OCI-M2 (cell line): ENCODE measurements at regions not wholly inside any gene's neighbourhood (a gene's known extent, or its start where the extent isn't known, plus 50 kb on each side); places are given as distances from the start of the nearest gene placed in this dataset.
"Not testable (repeated sequence)": the region's sequence is repeated elsewhere in the genome, so short reads cannot be mapped to it uniquely, and the experiment has no call there.

Experiments used
- DNase-seq: peaks from one replicate; lab custom pipeline; 2025; ENCODE audit not compliant: unreplicated experiment; lab: John Stamatoyannopoulos, UW

DNA sequence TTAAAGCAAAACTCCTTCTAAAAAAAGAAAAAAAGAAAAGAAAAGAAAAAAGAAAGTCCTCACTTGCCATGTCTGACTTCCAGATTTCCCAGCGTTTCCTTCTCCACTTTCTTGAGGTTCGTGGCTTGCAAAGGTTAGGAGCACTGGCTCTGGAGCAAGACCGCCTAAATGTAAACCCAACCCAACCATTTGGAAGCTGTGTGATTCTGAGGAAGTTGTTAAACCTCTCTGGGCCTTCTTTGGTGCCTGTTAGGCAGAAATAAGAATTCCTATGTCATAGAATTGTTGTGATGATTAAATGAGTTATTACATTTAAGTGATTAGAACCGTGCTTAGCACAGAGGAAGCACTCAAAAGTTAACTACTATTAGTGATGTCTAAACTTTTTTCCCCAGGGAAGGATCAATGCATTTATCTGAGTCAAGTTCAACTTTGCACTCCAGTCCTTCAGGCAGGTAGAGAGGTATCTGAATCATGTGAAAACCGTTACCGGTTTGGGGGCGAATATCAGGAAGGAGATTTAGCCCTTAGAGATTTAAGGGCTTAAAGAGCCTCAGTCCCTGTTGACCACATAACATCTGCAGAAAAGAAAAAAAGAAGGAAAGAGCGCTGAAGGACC lies 78.3 kb upstream of the HES1 start:
- no peak for DNase-seq

DNA sequence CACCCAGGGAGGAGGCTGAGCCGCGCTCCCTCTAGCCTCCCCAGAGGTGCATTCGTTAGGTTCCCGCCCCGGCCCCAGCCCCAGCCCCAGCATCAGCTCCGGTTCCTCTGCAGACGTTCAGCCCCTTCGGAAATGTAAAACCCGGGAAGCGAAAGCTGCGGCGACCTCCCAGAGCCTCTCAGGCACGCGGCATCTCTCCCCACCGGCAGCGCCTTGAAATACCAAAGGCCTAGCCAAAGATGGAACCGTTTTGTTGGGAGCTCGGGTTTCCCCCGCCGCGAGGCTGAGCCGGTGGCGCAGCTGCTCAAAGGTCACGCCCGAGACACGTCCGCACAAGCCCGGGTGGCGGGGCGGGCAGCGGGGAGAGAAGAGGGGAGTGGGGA lies 77.8 kb upstream of the HES1 start:
- DNase-seq: no peak

DNA sequence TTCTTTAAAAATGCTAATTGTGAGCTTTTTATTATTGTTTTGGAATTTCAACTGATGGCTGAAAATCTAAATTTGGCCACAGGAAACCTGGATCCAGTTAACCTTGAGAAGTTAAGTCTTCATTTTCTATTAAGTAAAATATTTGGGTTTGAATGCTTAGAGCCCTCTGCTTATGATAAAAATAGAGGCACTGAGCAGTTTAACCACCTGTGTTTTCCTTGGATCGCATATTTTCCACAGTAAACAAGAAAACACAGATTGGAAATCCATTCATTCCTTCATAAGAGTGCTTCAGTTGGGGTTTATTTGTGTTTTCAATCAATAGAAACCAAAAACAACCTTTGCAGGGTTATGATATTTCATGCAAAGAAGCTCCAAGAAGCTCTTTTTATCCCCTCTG lies 77.2 kb upstream of the HES1 start:
- no peak for DNase-seq

DNA sequence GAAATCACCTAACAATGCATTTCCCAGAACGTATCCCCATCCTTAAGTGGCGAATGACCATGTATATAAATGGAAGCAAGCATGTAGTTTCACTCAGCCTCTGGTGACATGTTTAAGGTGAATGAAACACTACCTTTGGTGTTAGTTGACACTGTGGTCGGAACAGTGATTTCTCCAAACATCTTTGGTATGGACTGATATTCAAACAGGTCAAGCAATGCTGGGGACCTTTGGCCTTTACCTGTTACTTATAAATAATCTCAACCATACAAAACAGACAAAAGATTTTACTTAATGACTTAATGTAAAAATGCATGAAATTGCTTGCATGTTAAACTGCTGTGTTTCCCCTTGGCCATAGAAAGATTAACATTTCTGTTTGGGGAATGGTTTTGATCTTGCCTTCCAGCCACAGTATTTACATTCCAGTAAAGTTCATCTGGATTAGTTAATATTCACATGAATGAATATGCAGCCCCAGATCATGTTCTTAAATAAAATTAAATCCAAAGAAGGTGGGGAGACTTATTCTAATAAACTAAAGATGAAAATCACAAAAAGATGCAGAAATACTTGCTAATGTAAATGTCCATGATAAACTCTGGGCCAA lies 74.4 kb upstream of the HES1 start:
- no peak for DNase-seq

DNA sequence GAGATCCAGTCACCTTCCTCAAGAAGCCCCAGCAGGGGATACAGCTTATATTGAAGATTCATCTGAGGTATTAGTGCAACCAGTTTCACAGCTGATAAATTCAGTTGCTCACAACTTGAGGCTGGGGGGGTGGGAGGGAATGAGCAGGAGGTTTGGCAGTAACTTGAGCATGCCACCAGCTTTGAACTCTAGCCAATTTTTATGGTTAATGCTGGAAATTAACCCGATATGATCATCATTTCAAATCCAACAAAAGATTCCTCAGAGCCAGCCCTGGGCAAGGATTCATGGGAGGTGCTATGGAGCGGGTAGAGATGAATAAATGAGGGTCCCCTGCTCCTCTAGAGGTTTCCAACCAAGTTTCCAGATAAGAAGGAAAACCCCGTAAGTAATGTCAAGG lies 73.1 kb upstream of the HES1 start:
- no peak for DNase-seq

DNA sequence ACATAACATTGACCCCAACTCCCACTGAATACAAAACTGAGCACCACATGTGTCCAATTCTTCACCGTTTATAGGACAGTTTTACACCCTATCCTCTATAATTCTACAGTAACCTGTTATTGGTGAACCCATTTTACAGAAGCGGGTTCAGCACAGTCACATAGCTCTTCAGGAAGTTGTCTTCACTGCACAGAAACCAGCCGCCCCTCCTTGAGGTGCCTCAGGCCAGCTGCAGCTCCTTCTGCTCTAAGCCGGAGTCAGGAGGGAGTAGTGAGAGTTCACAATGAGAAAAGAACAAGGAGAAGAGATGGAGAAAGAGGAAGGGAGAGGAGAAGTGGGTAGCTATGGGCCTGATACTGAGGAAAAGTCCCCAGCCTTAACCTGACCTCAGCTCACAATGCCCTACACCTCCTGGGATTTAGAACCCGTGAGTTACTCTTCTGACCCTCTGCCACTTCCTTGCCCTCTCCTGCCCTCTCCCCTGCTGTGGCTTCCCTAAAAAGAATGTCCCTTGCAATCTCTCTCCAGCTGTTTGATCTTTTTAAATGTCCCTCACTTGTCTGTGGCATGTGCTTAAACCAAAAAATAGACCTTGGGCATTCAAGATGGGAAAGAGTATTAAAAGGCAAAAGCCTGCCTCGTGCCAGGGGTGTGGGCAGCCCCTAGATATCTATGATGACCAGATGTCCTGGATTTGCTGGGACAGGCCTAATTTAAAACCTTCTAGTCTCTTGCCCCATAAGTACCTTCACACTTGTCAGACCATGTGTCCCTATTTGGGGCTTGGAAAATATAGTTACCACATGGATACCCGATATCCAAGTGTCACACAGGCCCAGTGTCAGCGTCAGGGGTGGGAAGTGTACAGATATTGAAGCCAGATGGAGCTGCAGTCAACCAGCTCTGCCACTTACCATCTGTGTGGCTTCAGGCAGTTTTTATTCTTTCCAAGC lies 71.3 kb upstream of the HES1 start:
- no peak for DNase-seq

DNA sequence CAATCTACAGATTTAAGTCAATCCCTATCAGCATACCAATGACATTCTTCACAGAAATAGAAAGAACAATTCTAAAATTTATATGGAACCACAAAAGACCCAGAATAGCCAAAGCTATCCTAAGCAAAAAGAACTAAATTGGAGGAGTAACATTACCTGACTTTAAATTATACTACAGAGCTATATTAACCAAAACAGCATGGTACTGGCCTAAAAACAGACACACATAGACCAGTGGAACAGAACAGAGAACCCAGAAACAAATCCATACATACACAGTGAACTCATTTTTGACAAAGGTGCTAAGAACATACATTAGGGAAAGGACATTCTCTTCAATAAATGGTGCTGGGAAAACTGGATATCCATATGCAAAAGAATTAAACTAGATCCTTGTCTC lies 68.6 kb upstream of the HES1 start:
- not testable (repeated sequence) for DNase-seq

DNA sequence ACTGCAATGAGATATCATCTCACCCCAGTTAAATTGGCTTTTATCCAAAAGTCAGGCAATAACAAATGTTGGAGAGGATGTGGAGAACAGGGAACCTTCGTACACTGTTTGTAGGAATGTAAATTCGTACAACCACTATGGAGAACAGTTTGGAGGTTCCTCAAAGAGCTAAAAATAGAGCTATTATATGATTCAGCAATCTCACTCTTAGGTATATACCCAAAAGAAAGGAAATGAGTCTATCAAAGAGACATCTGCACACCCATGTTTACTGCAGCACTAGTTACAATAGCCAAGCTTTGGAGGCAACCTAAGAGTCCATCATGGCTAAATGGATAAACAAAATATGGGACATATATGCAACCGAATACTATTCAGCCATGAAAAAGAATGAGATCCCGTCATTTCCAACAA lies 68.0 kb upstream of the HES1 start:
- no peak for DNase-seq

DNA sequence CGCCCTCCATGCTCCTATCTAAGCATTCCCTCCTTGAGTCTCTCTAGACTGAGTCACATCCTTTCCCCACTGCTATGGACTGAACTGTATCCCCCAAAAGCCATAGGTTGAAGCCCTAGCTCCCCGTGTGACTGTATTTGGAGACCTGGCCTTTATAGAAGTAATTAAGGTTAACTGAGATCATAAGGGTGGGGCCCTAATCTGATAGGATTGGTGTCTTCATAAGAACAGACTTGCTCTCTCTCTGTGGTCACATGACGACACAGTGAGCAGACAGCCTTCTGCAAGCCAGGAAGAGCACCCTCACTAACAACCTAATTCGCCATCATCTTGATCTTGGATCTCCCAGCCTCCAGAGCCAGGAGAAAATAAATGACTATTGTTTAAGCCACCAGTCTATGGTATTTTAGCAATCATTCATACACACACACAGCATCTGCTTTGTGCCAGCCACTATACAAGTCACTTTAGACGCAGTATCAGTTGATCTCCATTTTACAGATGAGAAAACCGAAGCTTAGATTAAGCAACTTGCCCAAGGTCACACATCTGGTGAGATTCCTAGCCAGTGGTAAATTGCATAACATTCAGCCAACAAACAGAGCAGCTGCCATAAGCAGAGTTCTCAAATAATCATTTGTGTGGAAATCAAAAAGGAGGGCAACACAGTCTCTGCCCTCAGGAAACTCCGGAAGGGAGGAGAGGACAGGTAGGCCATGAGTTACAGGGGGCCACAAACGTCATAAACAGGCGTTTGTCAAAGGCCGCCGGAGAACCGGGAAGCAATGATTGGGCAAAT lies 66.3 kb upstream of the HES1 start:
- no peak for DNase-seq

DNA sequence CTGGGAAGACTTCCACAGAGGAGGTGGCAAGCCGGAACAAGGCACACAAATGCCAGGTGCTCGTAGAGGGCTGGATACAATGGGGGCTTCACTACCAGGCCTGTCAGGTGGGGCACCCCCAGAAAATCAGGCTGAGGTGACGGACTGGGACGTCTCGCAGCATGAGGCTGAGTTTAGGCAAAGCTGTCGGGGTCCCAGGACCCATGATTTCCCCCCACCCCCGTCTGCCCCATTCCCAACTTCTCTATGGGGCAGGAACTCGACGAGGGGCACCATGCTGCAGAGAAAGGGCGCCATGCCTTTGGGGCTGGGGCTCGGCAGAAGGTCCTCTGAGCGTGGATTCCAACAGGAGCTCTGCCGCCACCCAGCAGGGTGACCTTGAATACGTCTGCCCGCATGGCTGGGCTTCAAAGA lies 65.7 kb upstream of the HES1 start:
- no peak for DNase-seq

DNA sequence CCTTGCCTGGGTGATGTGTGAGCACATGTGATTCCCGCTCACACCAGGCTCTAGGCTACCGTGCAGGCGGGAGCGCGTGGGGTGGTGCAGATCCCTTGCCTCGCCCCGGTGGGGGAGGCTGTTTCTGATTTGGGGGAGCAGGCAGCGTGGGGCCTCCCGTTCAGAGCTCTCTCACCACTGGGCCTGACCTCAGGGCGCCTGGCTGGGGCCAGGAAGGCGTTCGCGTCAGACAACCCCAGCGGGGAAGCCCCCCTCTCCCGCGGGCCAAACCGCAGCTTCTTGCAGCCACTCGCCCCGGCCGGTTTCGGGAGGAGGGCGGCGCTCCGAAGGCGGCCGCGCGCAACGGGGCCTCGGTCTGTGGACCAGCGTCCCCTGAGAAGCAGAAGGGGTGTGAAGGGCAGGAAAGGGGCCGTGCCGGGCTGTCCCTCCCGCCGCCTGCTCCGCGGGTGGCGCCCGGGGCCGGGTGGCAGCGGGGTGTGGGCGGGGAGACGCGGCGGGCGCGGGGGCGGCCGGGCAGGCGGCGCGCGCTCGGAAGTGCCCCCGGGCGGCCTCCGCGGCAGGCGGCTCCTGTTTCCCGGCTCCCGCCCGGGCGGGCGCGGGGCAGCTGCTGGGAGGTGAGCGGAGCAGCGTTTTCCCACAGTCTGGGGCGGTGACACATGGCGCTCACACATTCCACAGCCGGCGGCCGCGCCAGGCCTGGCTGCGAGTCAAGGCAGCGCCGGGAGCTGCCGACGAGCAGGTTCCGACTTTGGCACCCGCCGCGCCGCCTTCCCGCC lies 65.1 kb upstream of the HES1 start:
- DNase-seq: no peak

DNA sequence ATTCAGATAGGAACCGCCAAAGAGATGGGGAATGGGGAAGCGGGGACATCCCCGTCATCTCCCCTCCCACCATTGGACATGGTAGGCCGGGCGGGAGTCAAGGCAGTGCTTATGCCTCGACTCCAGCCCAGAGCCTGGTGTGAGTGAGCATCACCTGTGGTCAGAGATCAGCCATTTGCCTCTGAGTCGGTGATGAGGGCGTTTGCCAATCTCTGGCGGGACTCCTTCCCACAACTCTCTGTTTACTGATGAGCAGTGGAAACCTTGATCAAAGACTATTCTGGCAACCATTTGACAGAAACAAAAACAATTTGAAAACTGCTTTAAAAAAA lies 63.9 kb upstream of the HES1 start:
- no peak for DNase-seq

DNA sequence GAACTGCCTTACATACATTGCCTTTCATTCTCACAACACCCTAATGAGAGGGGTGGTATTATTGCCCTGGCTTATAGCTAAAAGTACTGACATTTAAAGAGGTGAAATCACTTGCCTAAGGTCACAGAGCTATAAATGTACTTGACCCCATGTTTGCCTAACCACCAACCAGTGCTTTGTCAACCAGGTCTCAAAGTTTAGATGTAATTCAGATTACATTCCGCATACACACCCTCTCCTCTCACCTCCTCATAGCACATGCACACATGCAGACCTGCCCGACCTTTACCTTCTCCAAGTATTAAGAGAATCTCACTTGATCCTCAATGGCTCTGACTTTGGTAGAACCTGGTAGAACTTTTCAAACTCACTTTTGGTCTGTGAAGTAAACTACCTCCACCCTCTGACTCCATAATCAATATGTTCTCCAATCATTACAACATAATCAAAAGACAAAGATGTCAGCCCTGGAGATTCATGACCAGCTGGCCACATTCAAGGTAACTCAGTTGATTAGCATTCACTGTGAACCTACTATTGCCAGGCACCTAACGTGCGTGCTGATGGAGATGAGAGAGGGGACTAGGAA lies 63.2 kb upstream of the HES1 start:
- DNase-seq: no peak

DNA sequence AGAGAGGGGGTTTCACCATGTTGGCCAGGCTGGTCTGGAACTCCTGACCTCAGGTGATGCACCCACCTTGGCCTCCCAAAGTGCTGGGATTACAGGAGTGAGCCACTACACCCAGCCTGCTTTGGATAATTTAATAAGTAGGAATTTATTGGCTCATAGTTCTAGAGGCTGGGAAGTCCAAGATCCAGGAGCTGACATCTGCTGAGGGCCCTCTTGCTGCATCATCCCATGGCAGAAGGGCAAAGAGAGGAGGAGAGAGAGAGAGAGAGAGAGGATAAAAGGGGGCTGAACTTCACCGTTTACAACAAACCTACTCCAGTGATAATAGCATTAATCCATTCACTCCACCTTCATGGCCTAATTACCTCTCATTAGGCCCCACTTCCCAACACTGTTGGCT lies 62.0 kb upstream of the HES1 start:
- no peak for DNase-seq

DNA sequence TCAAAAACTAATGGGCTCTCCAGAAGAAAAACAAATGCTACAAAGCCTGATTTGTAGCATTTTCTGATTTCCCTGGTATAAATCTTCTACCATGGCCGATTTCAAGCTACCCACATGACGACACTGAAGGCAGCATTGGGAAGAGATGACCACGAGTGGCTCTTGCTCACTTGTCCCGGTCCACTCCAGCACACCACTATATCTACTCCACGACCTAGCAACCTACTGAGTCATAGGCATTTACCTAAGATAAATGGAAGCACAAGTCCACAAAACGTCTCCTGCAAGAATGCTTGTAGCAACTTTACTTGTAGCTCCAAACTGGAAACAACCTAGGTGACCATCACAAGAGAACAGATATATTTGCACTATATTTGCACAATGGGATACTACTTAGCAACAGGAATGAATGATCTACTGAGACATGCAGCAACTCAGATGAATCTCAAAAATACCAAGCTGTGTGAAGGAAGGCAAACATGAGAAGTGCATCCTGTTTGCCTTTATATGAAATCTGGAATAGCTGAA lies 60.8 kb upstream of the HES1 start:
- no peak for DNase-seq

DNA sequence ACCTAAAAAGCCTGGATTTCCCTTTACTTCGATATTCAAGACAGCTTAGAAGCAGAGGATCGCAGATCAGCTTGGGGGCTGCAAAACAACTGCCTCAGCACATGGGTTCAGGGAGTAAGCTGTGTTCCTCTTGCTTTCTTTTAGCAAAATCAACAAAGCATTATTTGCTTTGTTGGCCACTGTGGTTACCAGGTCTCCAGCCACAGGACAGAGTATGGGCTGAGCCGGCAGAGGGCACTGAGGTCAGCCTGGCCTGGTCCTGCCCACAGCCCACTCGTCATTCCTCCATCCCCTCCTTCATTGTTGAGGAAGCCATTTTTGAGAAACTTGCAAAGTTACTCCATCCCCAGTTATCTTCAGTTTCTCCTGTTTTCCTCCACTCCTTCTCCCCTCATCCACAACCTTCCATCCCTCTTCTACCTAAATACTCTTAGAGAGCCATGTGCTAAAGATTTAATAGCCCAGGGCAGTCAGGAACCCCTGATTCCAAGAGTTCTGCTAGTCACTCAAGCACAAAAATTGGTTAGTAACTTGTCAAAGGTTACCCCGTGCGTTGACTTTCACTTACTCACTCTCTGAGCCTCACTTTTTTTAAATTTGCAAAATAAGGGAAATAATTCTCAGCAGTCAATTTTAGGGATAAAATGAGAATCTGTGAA lies 60.0 kb upstream of the HES1 start:
- no peak for DNase-seq

DNA sequence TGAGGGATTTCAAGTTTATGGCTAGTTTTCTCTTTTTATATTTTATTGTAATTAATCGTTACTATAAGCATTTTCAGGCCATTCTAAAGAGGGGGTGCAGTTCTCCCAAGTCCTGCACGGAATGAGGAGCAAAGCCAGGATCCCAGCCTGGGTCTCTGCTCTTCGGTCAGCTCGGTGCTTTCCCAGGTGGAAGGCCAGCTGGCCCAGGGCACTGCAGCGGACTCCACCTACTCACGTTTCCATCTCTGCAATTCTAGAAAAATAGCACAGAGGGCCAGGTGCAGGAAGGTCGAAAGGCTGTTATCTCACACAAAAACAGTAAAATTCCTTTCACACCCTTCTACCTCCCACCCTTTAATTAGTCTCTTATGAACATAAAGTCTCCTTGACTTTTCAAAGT lies 59.5 kb upstream of the HES1 start:
- no peak for DNase-seq

DNA sequence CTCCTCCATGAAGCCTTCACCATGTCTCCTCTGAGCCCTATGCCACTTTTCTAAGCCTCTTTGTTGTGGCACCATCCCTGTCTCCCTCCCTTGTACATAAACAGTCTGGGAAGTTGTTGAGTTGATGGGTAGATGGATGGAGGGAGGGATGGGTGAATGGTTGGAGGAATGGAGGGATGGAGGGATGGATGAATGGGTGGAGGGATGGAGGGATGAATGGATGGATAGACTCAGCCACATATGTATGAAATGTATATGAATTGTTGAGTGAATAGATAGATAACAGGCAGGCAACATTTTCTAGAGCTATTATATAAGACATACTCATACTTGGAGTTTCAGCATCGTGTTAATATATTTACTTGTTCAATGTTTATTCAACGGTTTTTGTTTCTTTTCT lies 58.3 kb upstream of the HES1 start:
- no peak for DNase-seq

DNA sequence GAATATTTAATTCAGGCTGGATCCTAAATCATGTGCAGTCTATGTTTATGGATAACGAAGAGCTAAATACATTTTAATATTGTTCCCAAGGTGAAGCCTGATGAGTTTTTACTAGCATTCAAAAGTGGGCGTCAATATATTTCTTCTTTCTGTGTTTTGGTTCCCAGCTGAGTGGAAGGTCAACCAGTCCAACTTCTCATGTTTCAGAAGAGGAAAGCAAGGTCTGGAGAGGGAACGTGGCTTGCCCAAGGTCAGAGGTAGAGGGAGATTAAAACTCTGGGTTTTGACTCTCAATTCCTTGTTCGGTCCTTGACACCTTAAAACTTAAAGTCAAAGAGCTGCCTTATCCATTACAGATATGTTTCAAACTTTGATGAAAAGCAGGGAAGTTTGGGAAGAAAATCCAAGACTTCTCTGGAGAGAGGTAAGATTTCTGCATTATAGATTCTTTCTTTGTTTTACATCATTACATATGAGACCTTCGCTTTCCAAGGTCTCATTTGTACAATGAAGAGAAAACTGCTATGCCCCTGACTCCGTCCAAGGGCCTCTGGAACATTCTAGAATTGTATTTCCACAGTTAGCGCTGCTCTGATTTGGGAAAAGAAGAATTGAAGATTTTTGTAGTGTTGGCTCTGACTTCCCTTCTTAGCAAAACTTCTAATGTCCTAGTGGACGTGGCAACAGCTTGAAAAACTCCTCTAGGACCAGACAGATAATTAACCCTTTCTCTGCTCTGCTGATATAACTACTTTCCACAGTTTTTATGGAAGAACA lies 57.7 kb upstream of the HES1 start:
- DNase-seq: no peak
